ENCODE measurements at regions not wholly inside any gene's neighbourhood (a gene's known extent, or its start where the extent isn't known, plus 50 kb on each side); places are given as distances from the start of the nearest gene placed in this dataset.

DNA sequence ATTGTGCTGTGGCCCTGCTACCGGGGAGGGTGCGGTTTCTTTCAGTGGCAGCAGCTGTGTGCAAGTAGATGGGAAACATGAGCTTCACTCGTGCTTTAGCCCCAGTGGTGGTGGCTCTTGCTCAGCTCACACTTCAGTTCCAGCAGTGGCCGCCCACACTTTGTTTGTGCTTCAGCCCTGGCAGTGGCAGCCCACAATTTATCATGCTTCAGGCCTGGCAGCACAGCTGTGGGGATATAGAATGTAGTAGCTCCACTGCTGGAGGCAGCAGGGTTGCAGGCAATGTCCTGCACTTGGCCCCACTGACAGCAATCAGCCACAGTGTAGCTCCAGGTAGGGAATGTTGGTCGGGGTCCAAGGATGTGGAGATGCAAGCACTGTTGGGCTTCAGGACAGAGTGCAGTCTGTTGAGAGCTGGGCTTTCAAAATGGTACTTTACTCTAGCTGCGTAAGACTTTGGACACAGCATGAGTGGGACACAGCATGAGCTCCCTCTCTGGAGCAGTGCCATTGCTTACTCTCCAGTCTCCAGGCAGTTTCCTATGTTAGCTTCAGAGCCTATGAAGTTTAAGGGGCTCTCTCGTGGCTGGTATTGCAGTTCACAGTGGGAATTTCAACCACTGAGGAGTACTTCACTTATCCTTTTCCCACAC, 413.1 kb downstream of the PDGFC start:
- no TSS peak for BruUV-seq (replicated peaks)
- CTCF ChIA-PET = no interaction called here
- H3K9me3 ChIP-seq (replicated peaks; ENCODE audit: control insufficient read depth, insufficient read depth, low read length) = no peaks in the 10 kb centered on the region
- H3K79me2 ChIP-seq (ENCODE audit: control insufficient read depth, insufficient read depth, low read length) = no peaks in the 10 kb centered on the region
- no peak overlapping the region for H3K9ac ChIP-seq (replicated peaks; ENCODE audit: extremely low read depth, insufficient read depth, low read length)
- no peak overlapping the region for H3K4me2 ChIP-seq (ENCODE audit: insufficient read depth, low read length)
- intact Hi-C loops (cut with micrococcal nuclease) (no loop called here), dilution Hi-C loops (cut with MboI; ENCODE audit: extremely low pct_ligation_motif_present, low sequenced_read_pairs) (no loop called here)
- no peaks in the 10 kb centered on the region for H3K9me1 ChIP-seq (replicated peaks; ENCODE audit: control insufficient read depth, extremely low read depth, insufficient read depth, low read length)
- H4K20me1 ChIP-seq (replicated peaks; ENCODE audit: control insufficient read depth, extremely low read depth, insufficient read depth, low read length) = no peaks in the 10 kb centered on the region
- H3K4me1 ChIP-seq (ENCODE audit: control insufficient read depth, extremely low read depth, insufficient read depth, low read length) = peaks cover 6% of the 10 kb centered on the region
- no peaks in the 10 kb centered on the region for H3K27me3 ChIP-seq (ENCODE audit: control insufficient read depth in 2 of 2, insufficient read depth in 2 of 2, low read length in 2 of 2)
- POLR2A ChIA-PET = no interaction called here
- FAIRE-seq (no peak), DNase-seq (ENCODE audit: low read depth, low spot score) (no peak)
- H3K27ac ChIP-seq (ENCODE audit: insufficient read depth, low read depth, low read length) = no peak overlapping the region
- no peaks in the 10 kb centered on the region for H3K36me3 ChIP-seq (ENCODE audit: control insufficient read depth in 2 of 2, extremely low read depth in 1 of 2, insufficient read depth in 2 of 2, low read length in 2 of 2)
- no peak overlapping the region for H3K4me3 ChIP-seq (replicated peaks in 1 of 3; ENCODE audit: insufficient read depth in 1 of 3, low read depth in 1 of 3, low read length in 3 of 3)
- TF ChIP-seq POLR2A (IDR thresholded peaks at IDR 0.05; ENCODE audit: low read depth, low read length) = no peak
- TF ChIP-seq FOS (IDR thresholded peaks at IDR 0.05; ENCODE audit: borderline replicate concordance, insufficient read depth, low read length) = no peak
- no peak for TF ChIP-seq POLR2AphosphoS5 (IDR thresholded peaks at IDR 0.05; ENCODE audit: insufficient read depth, low read depth, low read length)
- TF ChIP-seq CTCF (IDR thresholded peaks at IDR 0.05; ENCODE audit: extremely low read depth in 1 of 2, insufficient read depth in 1 of 2, low read depth in 1 of 2, low read length in 2 of 2) = no peak
- TF ChIP-seq MYC (IDR thresholded peaks at IDR 0.05; ENCODE audit: low read depth, low read length) = no peak
- TF ChIP-seq, protein P1, sequence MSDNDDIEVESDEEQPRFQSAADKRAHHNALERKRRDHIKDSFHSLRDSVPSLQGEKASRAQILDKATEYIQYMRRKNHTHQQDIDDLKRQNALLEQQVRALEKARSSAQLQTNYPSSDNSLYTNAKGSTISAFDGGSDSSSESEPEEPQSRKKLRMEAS (IDR thresholded peaks at IDR 0.05; ENCODE audit: insufficient read depth, insufficient read length) = no peak
- no peak for TF ChIP-seq GATA2 (IDR thresholded peaks at IDR 0.05; ENCODE audit: insufficient read depth, insufficient read length, low read depth, low read length)
- TF ChIP-seq EZH2 (IDR thresholded peaks at IDR 0.05; ENCODE audit: borderline replicate concordance, low read depth, low read length, severe bottlenecking) = no peak
- no peak for TF ChIP-seq JUN (IDR thresholded peaks at IDR 0.05; ENCODE audit: borderline replicate concordance, insufficient read depth, insufficient read length, low read depth)
- H2AFZ ChIP-seq (ENCODE audit: low read depth, low read length) = peak overlapping the region; percentile 45

Measured in endothelial cell of umbilical vein (primary cell).